Gastroesophageal sphincter (tissue), 4 donors: ENCODE measurements at regions not wholly inside any gene's neighbourhood (a gene's known extent, or its start where the extent isn't known, plus 50 kb on each side); places are given as distances from the start of the nearest gene placed in this dataset.

Experiments
- ATAC-seq: fragments of 150-250 bp; one replicate; pipeline ENCODE4 v1.9.1; 2016; ENCODE audit warnings: mild to moderate bottlenecking, moderate library complexity
- H3K27ac ChIP-seq, 4 donors: fragments of 200-600 bp; sonication (generic) in 3 of 4; 1 replicate in 3 of 4; 2 replicates in 1 of 4; pipeline ENCODE4 v1.5.1; 2016 to 2019
- H3K27me3 ChIP-seq: fragments of 200-600 bp; sonication (generic); one replicate; pipeline ENCODE4 v1.5.1; 2019
- H3K36me3 ChIP-seq, 2 donors: fragments of 200-600 bp; sonication (generic); one replicate each; pipeline ENCODE4 v1.5.1; 2019; ENCODE audit warnings: control low read depth in 1 of 2
- H3K4me1 ChIP-seq, 3 donors: fragments of 200-600 bp; sonication (generic); 1 replicate in 2 of 3; 2 replicates in 1 of 3; pipeline ENCODE4 v1.5.1; 2016 to 2019; ENCODE audit warnings: control low read depth in 2 of 3
- H3K4me3 ChIP-seq, 2 donors: fragments of 200-600 bp; sonication (generic); one replicate each; pipeline ENCODE4 v1.5.1; 2019; ENCODE audit warnings: mild to moderate bottlenecking in 1 of 2, moderate library complexity in 1 of 2
- H3K9me3 ChIP-seq, 3 donors: fragments of 200-600 bp; sonication (generic); one replicate each; pipeline ENCODE4 v1.5.1; 2017 to 2019; ENCODE audit warnings: control low read depth in 2 of 3
- CTCF ChIP-seq, 4 experiments: fragments of 200-600 bp in 2 of 4; fragments of 450-650 bp in 2 of 4; sonication (generic) in 1 of 4; IDR thresholded peaks; one replicate each; pipeline ENCODE4 v1.5.1; 2017 to 2019; ENCODE audit warnings: antibody characterized with exemption in 4 of 4, mild to moderate bottlenecking in 2 of 4, moderate library complexity in 2 of 4
- EP300 ChIP-seq: sonication (generic); formaldehyde crosslinking; IDR thresholded peaks from one replicate; pipeline ENCODE4 v1.6.1; 2017; ENCODE audit warnings: antibody characterized with exemption, mild to moderate bottlenecking
- POLR2A ChIP-seq, 2 donors: fragments of 450-650 bp; IDR thresholded peaks; one replicate each; pipeline ENCODE4 v1.6.1; 2017; ENCODE audit warnings: antibody characterized with exemption in 2 of 2, mild to moderate bottlenecking in 2 of 2, moderate library complexity in 1 of 2
- POLR2AphosphoS5 ChIP-seq: sonication (generic); formaldehyde crosslinking; IDR thresholded peaks from one replicate; pipeline ENCODE4 v1.6.1; 2017; ENCODE audit warnings: antibody characterized with exemption
- WGBS, 2 donors: methylation state at CpG; one replicate each; pipeline ENCODE4 v1.1.5; 2018; ENCODE audit warnings: low coverage in 1 of 2; 5-methylcytosine and 5-hydroxymethylcytosine counted together

GRCh38 chr11:92391364-92391763, 166.7 kb downstream of the FAT3 start:
- Histone ChIP-seq H3K4me3 (no peak overlapping the region), H3K4me1 (no peaks in the 10 kb centered on the region), H3K27ac (no peak overlapping the region), H3K27me3 (no peaks in the 10 kb centered on the region), H3K9me3 (no peaks in the 10 kb centered on the region), H3K36me3 (no peaks in the 10 kb centered on the region)
- no peak for ATAC-seq
- TF ChIP-seq EP300 = no peak
- no peak for TF ChIP-seq POLR2AphosphoS5
- no peak for TF ChIP-seq CTCF (IDR thresholded peaks at IDR 0.05)
- TF ChIP-seq POLR2A (IDR thresholded peaks at IDR 0.05) = no peak

GRCh38 chr11:92391808-92392207, 167.2 kb downstream of the FAT3 start:
- TF ChIP-seq EP300 (no peak), POLR2AphosphoS5 (no peak), POLR2A (IDR thresholded peaks at IDR 0.05) (no peak), CTCF (IDR thresholded peaks at IDR 0.05) (no peak)
- H3K36me3 ChIP-seq = no peaks in the 10 kb centered on the region
- H3K4me3 ChIP-seq = no peak overlapping the region
- H3K4me1 ChIP-seq = no peaks in the 10 kb centered on the region
- no peak overlapping the region for H3K27ac ChIP-seq
- no peak for ATAC-seq
- 73 to 90% methylated on average over 6 of the region's 6 CpGs for WGBS, 2 donors
- no peaks in the 10 kb centered on the region for H3K27me3 ChIP-seq
- no peaks in the 10 kb centered on the region for H3K9me3 ChIP-seq

GRCh38 chr11:92393218-92393617, 168.6 kb downstream of the FAT3 start:
- 70 to 93% methylated on average over 5 of the region's 5 CpGs for WGBS, 2 donors
- Histone ChIP-seq H3K36me3 (no peaks in the 10 kb centered on the region), H3K4me1 (no peaks in the 10 kb centered on the region), H3K9me3 (no peaks in the 10 kb centered on the region), H3K27ac (no peak overlapping the region), H3K4me3 (no peak overlapping the region), H3K27me3 (no peaks in the 10 kb centered on the region)
- TF ChIP-seq POLR2A (IDR thresholded peaks at IDR 0.05) = no peak
- TF ChIP-seq POLR2AphosphoS5 = no peak
- TF ChIP-seq EP300 = no peak
- TF ChIP-seq CTCF (IDR thresholded peaks at IDR 0.05) = no peak
- ATAC-seq = no peak

GRCh38 chr11:92396133-92396532, 171.5 kb downstream of the FAT3 start:
- H3K36me3 ChIP-seq = no peaks in the 10 kb centered on the region
- TF ChIP-seq CTCF (IDR thresholded peaks at IDR 0.05) (no peak), EP300 (no peak), POLR2A (IDR thresholded peaks at IDR 0.05) (no peak), POLR2AphosphoS5 (no peak)
- WGBS, 2 donors = 79 to 80% methylated on average over 1 of the region's 1 CpG

GRCh38 chr11:92397221-92397755, 172.7 kb downstream of the FAT3 start:
- Histone ChIP-seq H3K27ac (no peak overlapping the region), H3K4me3 (no peak overlapping the region), H3K4me1 (no peaks in the 10 kb centered on the region), H3K9me3 (no peaks in the 10 kb centered on the region), H3K36me3 (no peaks in the 10 kb centered on the region), H3K27me3 (no peaks in the 10 kb centered on the region)
- 91 to 93% methylated on average over 9 of the region's 9 CpGs for WGBS, 2 donors
- no peak for ATAC-seq
- TF ChIP-seq CTCF (IDR thresholded peaks at IDR 0.05) = no peak
- TF ChIP-seq POLR2AphosphoS5 = no peak
- no peak for TF ChIP-seq EP300
- no peak for TF ChIP-seq POLR2A (IDR thresholded peaks at IDR 0.05)

More at GRCh38 chr11:92396133-92396532, 171.5 kb downstream of the FAT3 start:
- Histone ChIP-seq H3K27me3 (no peaks in the 10 kb centered on the region), H3K4me1 (no peaks in the 10 kb centered on the region), H3K9me3 (no peaks in the 10 kb centered on the region), H3K4me3 (no peak overlapping the region), H3K27ac (no peak overlapping the region)
- no peak for ATAC-seq
